B cell (primary cell): ENCODE measurements at regions not wholly inside any gene's neighbourhood (a gene's known extent, or its start where the extent isn't known, plus 50 kb on each side); places are given as distances from the start of the nearest gene placed in this dataset.

Experiments used
- ATAC-seq: fragments of 200-7000 bp; cut with Tn5 transposase; one replicate; pipeline ENCODE4 v1.10.0; 2021; ENCODE audit warnings: low read depth, mild to moderate bottlenecking, moderate number of reproducible peaks, moderate library complexity
- CTCF ChIA-PET: fragments of 350-600 bp; sonication (Branson Sonifier 250); formaldehyde crosslinking; loops from one replicate; lab custom pipeline; 2021; ENCODE audit warnings: antibody characterized with exemption, inconsistent platforms; lab: Charles Lee
- POLR2A ChIA-PET: fragments of 350-600 bp; sonication (Branson Sonifier 250); formaldehyde crosslinking; loops from one replicate; lab custom pipeline; 2021; ENCODE audit warnings: antibody characterized with exemption; lab: Charles Lee
- DNase-seq: peaks from one replicate; pipeline ENCODE4 v3.0.0; 2013
- H2AFZ ChIP-seq: 2 replicates; pipeline ENCODE4 v1.6.1; 2012; ENCODE audit warnings: mild to moderate bottlenecking, low read depth, low read length; ENCODE audit not compliant: insufficient read depth, poor library complexity, severe bottlenecking
- H3K27ac ChIP-seq, 2 donors: 1 replicate in 1 of 2; 2 replicates in 1 of 2; pipeline ENCODE4 v1.5.1; 2012 to 2013; ENCODE audit warnings: low read length in 2 of 2, mild to moderate bottlenecking in 2 of 2, moderate library complexity in 1 of 2
- H3K27me3 ChIP-seq, 4 experiments: fragments of 200-600 bp in 1 of 4; sonication (generic) in 1 of 4; replicated peaks in 1 of 4; 1 replicate in 2 of 4; 2 replicates in 2 of 4; pipeline versions ENCODE4 v1.6.1 to v1.7.0; 2013 to 2016; ENCODE audit warnings: low read length in 3 of 4, mild to moderate bottlenecking in 2 of 4, mixed read lengths in 1 of 4, moderate library complexity in 1 of 4; ENCODE audit not compliant: insufficient read depth in 4 of 4, control insufficient read depth in 3 of 4; ENCODE audit errors: control extremely low read depth in 1 of 4
- H3K36me3 ChIP-seq, 2 experiments: replicated peaks in 1 of 2; 1 replicate in 1 of 2; 2 replicates in 1 of 2; pipeline versions ENCODE4 v1.6.1 to v1.7.1; 2013; ENCODE audit warnings: low read length in 1 of 2; ENCODE audit not compliant: insufficient read depth in 2 of 2, control insufficient read depth in 1 of 2; ENCODE audit errors: control extremely low read depth in 1 of 2, extremely low read depth in 1 of 2
- H3K4me1 ChIP-seq, 2 donors: fragments of 200-600 bp in 1 of 2; sonication (generic) in 1 of 2; 1 replicate in 1 of 2; 2 replicates in 1 of 2; pipeline versions ENCODE4 v1.5.1 to v1.6.1; 2013 to 2017; ENCODE audit warnings: low read length in 2 of 2; ENCODE audit not compliant: control insufficient read depth in 2 of 2, insufficient read depth in 2 of 2
- H3K4me2 ChIP-seq: replicated peaks from 2 replicates; pipeline ENCODE3; 2012; ENCODE audit warnings: mild to moderate bottlenecking, low read depth, low read length; ENCODE audit not compliant: poor library complexity, severe bottlenecking
- H3K4me3 ChIP-seq, 5 experiments: fragments of 200-600 bp in 1 of 5; sonication (generic) in 1 of 5; 1 replicate in 3 of 5; 2 replicates in 2 of 5; pipeline versions ENCODE4 v1.5.1 to v1.7.0; 2011 to 2016; ENCODE audit warnings: low read length in 4 of 5, mild to moderate bottlenecking in 4 of 5, low read depth in 2 of 5, control low read depth in 1 of 5, moderate library complexity in 1 of 5; ENCODE audit not compliant: insufficient read depth in 1 of 5; ENCODE audit errors: control extremely low read depth in 1 of 5, extremely low read depth in 1 of 5
- H3K79me2 ChIP-seq: fragments of 200-600 bp; sonication (generic); one replicate; pipeline ENCODE4 v1.6.0; 2016; ENCODE audit warnings: low read length; ENCODE audit not compliant: control insufficient read depth, insufficient read depth
- H3K9ac ChIP-seq: fragments of 200-600 bp; sonication (generic); 2 replicates; pipeline ENCODE4 v1.6.1; 2017; ENCODE audit warnings: mild to moderate bottlenecking, low read length, moderate library complexity
- H3K9me3 ChIP-seq, 3 donors: one replicate each; pipeline versions ENCODE4 v1.6.1 to v1.7.1; 2013; ENCODE audit warnings: low read length in 2 of 3; ENCODE audit not compliant: control insufficient read depth in 2 of 3, insufficient read depth in 1 of 3; ENCODE audit errors: control extremely low read depth in 1 of 3
- H4K20me1 ChIP-seq: 2 replicates; pipeline ENCODE4 v1.6.0; 2012; ENCODE audit warnings: mild to moderate bottlenecking, low read length; ENCODE audit not compliant: insufficient read depth, control insufficient read depth, poor library complexity, severe bottlenecking
- H3K27ac Mint-ChIP-seq: one replicate; pipeline ENCODE4 v1.8.0; 2021; ENCODE audit warnings: mixed read lengths
- H3K27me3 Mint-ChIP-seq: one replicate; pipeline ENCODE4 v1.8.0; 2021; ENCODE audit warnings: mixed read lengths
- H3K4me1 Mint-ChIP-seq: one replicate; pipeline ENCODE4 v1.8.0; 2021; ENCODE audit warnings: mixed read lengths
- H3K4me3 Mint-ChIP-seq: one replicate; pipeline ENCODE4 v1.8.0; 2021; ENCODE audit warnings: mixed read lengths
- H3K9me3 Mint-ChIP-seq: one replicate; pipeline ENCODE4 v1.8.0; 2022; ENCODE audit warnings: mixed read lengths; ENCODE audit not compliant: insufficient read depth
- EZH2 ChIP-seq: IDR thresholded peaks from 2 replicates; pipeline ENCODE4 v1.6.1; 2012; ENCODE audit warnings: borderline replicate concordance, low read depth, mild to moderate bottlenecking, moderate library complexity, low read length; ENCODE audit not compliant: insufficient read depth, poor library complexity, severe bottlenecking
- WGBS: methylation state at CpG from one replicate; pipeline ENCODE4 v1.1.5; 2013; ENCODE audit warnings: missing lambda C conversion rate; ENCODE audit not compliant: insufficient coverage; 5-methylcytosine and 5-hydroxymethylcytosine counted together
- intact Hi-C: fragments of 100-400 bp; cut with micrococcal nuclease; formaldehyde crosslinking; loops from one replicate; pipeline ENCODE4 v1.10.0; 2022
- TF ChIP-seq, protein P1 (sequence below): fragments of 200-600 bp; IDR thresholded peaks from one replicate; pipeline ENCODE4 v1.8.0; 2022; ENCODE audit warnings: antibody characterized with exemption, mild to moderate bottlenecking

DNA sequence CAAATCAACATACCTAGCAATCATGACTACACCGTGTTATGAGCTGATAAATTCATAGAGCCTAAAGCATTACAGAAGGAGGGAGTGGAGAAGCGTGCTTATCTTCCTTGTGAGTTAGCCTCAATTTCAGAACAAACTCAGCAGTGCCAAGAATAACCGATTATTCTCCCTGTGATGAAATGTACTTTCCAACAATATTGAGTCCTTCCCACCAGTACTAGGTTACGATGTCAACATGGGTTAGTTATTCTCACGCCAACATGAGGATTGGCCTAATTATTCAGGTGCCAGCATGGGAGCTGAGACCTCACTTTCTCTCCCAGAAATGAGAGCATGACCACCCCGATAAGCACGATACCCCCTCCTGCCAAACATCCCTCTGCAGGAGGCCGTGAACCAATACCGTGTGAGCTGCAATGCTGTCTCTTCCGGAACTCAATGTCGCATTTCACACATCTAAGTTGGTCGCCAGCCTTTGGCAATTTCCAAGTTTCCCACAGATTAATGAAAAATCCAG is 193.7 kb downstream of the ENC1 start:
- Histone ChIP-seq H3K36me3 (no peaks in the 10 kb centered on the region), H4K20me1 (no peaks in the 10 kb centered on the region), H2AFZ (no peak overlapping the region), H3K27me3 (peaks cover 0 to 3% (median 0%) of the 10 kb centered on the region in 4 experiments), H3K4me3 (no peak overlapping the region), H3K4me1 (no peaks in the 10 kb centered on the region), H3K79me2 (no peaks in the 10 kb centered on the region), H3K9me3 (no peaks in the 10 kb centered on the region), H3K4me2 (no peak overlapping the region), H3K27ac (no peak overlapping the region), H3K9ac (no peak overlapping the region)
- ChIA-PET CTCF (no interaction called here), POLR2A (no interaction called here)
- Mint-ChIP-seq H3K27ac (no peak overlapping the region), H3K4me3 (no peak overlapping the region), H3K9me3 (no peaks in the 10 kb centered on the region), H3K27me3 (peaks cover 11% of the 10 kb centered on the region), H3K4me1 (no peaks in the 10 kb centered on the region)
- TF ChIP-seq EZH2, result no peak
- TF ChIP-seq, protein P1, sequence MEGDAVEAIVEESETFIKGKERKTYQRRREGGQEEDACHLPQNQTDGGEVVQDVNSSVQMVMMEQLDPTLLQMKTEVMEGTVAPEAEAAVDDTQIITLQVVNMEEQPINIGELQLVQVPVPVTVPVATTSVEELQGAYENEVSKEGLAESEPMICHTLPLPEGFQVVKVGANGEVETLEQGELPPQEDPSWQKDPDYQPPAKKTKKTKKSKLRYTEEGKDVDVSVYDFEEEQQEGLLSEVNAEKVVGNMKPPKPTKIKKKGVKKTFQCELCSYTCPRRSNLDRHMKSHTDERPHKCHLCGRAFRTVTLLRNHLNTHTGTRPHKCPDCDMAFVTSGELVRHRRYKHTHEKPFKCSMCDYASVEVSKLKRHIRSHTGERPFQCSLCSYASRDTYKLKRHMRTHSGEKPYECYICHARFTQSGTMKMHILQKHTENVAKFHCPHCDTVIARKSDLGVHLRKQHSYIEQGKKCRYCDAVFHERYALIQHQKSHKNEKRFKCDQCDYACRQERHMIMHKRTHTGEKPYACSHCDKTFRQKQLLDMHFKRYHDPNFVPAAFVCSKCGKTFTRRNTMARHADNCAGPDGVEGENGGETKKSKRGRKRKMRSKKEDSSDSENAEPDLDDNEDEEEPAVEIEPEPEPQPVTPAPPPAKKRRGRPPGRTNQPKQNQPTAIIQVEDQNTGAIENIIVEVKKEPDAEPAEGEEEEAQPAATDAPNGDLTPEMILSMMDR, result no peak
- intact Hi-C loops, result no loop called here
- DNase-seq, result no peak
- no peak for ATAC-seq
- 97% methylated on average over 7 of the region's 12 CpGs for WGBS

DNA sequence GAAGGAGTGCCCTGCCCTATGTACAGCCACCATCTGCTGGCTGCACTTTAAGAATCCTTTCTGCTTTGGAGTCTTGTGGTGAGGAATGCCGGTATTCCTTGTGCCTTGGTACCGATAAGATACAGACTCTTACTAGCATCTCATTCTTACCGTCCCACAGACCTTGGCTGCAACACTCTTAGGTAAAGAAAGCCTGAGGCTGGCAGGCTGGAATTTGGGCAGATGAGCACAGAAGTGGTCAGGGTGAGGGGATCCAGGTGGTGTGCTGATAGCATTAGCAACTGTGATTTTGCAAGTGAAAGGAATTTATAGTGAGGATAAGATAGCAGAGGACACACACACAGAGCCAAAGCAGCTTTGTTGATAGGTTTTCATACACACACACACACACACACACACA is 198.1 kb downstream of the ENC1 start:
- WGBS, result no CpG with 5 or more reads among the region's 3 CpGs
- no peak overlapping the region for H3K27ac ChIP-seq
- no peak overlapping the region for H3K9ac ChIP-seq
- intact Hi-C loops, result no loop called here
- ATAC-seq, result no peak
- no peak overlapping the region for H2AFZ ChIP-seq
- no peak overlapping the region for H3K27ac Mint-ChIP-seq
- no peak overlapping the region for H3K4me2 ChIP-seq
- TF ChIP-seq, protein P1, result no peak
- no peak for TF ChIP-seq EZH2
- POLR2A ChIA-PET, result no interaction called here
- H3K4me3 Mint-ChIP-seq, result no peak overlapping the region
- H3K27me3 Mint-ChIP-seq, result peaks cover 15% of the 10 kb centered on the region
- no peaks in the 10 kb centered on the region for H3K27me3 ChIP-seq
- no peaks in the 10 kb centered on the region for H3K79me2 ChIP-seq
- CTCF ChIA-PET, result no interaction called here
- no peaks in the 10 kb centered on the region for H4K20me1 ChIP-seq
- no peak for DNase-seq
- no peaks in the 10 kb centered on the region for H3K4me1 Mint-ChIP-seq
- H3K9me3 Mint-ChIP-seq, result no peaks in the 10 kb centered on the region
- no peaks in the 10 kb centered on the region for H3K4me1 ChIP-seq
- H3K9me3 ChIP-seq, result no peaks in the 10 kb centered on the region
- H3K4me3 ChIP-seq, result no peak overlapping the region
- no peaks in the 10 kb centered on the region for H3K36me3 ChIP-seq
